ENCODE measurements at regions not wholly inside any gene's neighbourhood (a gene's known extent, or its start where the extent isn't known, plus 50 kb on each side); places are given as distances from the start of the nearest gene placed in this dataset.

DNA sequence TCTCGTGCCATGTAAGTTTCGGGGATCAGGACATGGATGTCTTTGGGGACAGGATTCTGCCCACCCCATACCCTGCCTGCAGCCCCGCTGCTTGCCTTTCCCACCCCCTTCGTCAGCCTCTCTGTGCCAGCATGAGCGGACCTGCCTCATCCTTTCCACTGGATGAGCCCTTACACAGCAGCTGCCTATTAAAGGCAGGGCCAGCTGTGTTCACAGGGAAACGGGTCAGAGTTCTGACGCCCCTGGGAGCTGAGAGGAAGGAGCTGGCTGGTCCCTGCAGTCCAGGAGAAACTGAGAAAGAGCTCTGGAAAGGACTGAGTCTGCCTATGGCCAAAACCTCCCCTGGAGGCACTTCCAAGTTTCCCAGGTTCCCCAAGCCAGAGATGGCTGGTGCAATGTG is 83.5 kb upstream of the NCOR2 start:
- Histone ChIP-seq H3K36me3 (ENCODE audit: control insufficient read depth in 4 of 4, insufficient read depth in 3 of 4, low read depth in 1 of 4, low read length in 3 of 4) (no peaks in the 10 kb centered on the region), H3K9me3 (ENCODE audit: control insufficient read depth in 4 of 4, low read length in 3 of 4) (peaks cover 0 to 8% (median 0%) of the 10 kb centered on the region in 4 donors), H3K27ac (ENCODE audit: low read depth in 1 of 2, low read length in 2 of 2) (no peak overlapping the region), H3K4me3 (ENCODE audit: low read depth in 1 of 3, low read length in 3 of 3) (no peak overlapping the region), H3K27me3 (ENCODE audit: control insufficient read depth in 4 of 4, insufficient read depth in 4 of 4, low read length in 3 of 4) (no peaks in the 10 kb centered on the region), H3K4me1 (ENCODE audit: control insufficient read depth in 4 of 4, insufficient read depth in 4 of 4, low read length in 3 of 4) (peaks cover 2 to 29% (median 13%) of the 10 kb centered on the region in 4 donors), H3K9ac (ENCODE audit: low read depth in 1 of 2, low read length in 2 of 2) (no peak overlapping the region)
- WGBS, result 93% methylated on average over 7 of the region's 7 CpGs
- DNase-seq (ENCODE audit: low spot score), result no peak
- TF ChIP-seq, protein P1, sequence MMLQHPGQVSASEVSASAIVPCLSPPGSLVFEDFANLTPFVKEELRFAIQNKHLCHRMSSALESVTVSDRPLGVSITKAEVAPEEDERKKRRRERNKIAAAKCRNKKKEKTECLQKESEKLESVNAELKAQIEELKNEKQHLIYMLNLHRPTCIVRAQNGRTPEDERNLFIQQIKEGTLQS (IDR thresholded peaks at IDR 0.05), result no peak
- TF ChIP-seq FOXA1 (IDR thresholded peaks at IDR 0.05), result no peak
- TF ChIP-seq, protein P2, sequence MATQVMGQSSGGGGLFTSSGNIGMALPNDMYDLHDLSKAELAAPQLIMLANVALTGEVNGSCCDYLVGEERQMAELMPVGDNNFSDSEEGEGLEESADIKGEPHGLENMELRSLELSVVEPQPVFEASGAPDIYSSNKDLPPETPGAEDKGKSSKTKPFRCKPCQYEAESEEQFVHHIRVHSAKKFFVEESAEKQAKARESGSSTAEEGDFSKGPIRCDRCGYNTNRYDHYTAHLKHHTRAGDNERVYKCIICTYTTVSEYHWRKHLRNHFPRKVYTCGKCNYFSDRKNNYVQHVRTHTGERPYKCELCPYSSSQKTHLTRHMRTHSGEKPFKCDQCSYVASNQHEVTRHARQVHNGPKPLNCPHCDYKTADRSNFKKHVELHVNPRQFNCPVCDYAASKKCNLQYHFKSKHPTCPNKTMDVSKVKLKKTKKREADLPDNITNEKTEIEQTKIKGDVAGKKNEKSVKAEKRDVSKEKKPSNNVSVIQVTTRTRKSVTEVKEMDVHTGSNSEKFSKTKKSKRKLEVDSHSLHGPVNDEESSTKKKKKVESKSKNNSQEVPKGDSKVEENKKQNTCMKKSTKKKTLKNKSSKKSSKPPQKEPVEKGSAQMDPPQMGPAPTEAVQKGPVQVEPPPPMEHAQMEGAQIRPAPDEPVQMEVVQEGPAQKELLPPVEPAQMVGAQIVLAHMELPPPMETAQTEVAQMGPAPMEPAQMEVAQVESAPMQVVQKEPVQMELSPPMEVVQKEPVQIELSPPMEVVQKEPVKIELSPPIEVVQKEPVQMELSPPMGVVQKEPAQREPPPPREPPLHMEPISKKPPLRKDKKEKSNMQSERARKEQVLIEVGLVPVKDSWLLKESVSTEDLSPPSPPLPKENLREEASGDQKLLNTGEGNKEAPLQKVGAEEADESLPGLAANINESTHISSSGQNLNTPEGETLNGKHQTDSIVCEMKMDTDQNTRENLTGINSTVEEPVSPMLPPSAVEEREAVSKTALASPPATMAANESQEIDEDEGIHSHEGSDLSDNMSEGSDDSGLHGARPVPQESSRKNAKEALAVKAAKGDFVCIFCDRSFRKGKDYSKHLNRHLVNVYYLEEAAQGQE (IDR thresholded peaks at IDR 0.05), result no peak
- no peak for TF ChIP-seq YY1 (IDR thresholded peaks at IDR 0.05)
- no peak for TF ChIP-seq EGR1 (IDR thresholded peaks at IDR 0.05; ENCODE audit: low read depth in 2 of 2)
- TF ChIP-seq HNF4G (IDR thresholded peaks at IDR 0.05), result no peak
- TF ChIP-seq, protein P3, sequence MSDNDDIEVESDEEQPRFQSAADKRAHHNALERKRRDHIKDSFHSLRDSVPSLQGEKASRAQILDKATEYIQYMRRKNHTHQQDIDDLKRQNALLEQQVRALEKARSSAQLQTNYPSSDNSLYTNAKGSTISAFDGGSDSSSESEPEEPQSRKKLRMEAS (IDR thresholded peaks at IDR 0.05), result no peak
- TF ChIP-seq HNF4A (conservative IDR thresholded peaks at IDR 0.05), result no peak

DNA sequence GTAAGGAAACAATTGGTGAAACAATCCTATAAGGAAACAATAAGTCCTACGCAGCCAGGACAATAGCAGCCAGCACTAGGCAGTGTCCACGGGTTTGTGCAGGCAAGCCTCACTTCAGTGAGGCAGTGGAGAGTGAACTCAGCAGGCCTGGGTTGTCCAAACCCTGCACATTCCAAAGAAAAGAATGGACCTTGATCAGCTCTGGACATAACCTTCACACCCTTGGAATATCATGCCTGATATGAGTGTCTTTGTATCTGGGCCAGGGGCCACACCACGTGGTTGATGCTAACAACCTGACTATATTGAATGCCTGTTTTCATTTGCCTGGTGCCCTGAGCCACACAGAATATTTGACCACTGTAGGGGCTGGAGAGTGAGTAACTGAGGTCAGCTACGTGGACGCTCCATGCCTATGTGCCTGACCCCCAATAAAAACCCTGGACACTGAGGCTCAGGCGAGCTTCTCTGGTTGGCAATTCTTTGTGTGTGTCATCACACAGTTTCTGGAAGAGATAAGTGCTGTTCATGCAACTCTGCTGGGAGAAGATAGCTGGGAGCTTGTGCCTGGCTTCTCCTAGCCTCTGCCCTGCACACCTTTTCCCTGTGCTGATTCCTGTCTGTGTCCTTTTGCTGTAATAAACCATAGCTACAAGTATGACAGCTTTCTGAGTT is 81.4 kb upstream of the NCOR2 start:
- DNase-seq (ENCODE audit: low spot score), result no peak
- Histone ChIP-seq H3K27me3 (ENCODE audit: control insufficient read depth in 4 of 4, insufficient read depth in 4 of 4, low read length in 3 of 4) (no peaks in the 10 kb centered on the region), H3K27ac (ENCODE audit: low read depth in 1 of 2, low read length in 2 of 2) (peak overlapping the region in 1 of 2 donors; percentile 42), H3K9ac (ENCODE audit: low read depth in 1 of 2, low read length in 2 of 2) (no peak overlapping the region), H3K4me1 (ENCODE audit: control insufficient read depth in 4 of 4, insufficient read depth in 4 of 4, low read length in 3 of 4) (peaks cover 0 to 13% (median 7%) of the 10 kb centered on the region in 4 donors), H3K4me3 (ENCODE audit: low read depth in 1 of 3, low read length in 3 of 3) (no peak overlapping the region), H3K36me3 (ENCODE audit: control insufficient read depth in 4 of 4, insufficient read depth in 3 of 4, low read depth in 1 of 4, low read length in 3 of 4) (no peaks in the 10 kb centered on the region), H3K9me3 (ENCODE audit: control insufficient read depth in 4 of 4, low read length in 3 of 4) (peaks cover 0 to 8% (median 0%) of the 10 kb centered on the region in 4 donors)
- TF ChIP-seq EGR1 (IDR thresholded peaks at IDR 0.05; ENCODE audit: low read depth in 2 of 2) (no peak), JUND (IDR thresholded peaks at IDR 0.05) (no peak), YY1 (IDR thresholded peaks at IDR 0.05) (no peak), GABPA (IDR thresholded peaks at IDR 0.05 in 1 of 2, conservative IDR thresholded peaks at IDR 0.05 in 1 of 2) (no peak), SP1 (IDR thresholded peaks at IDR 0.05) (peak; percentile 30), FOXA2 (IDR thresholded peaks at IDR 0.05) (no peak), NR2F2 (IDR thresholded peaks at IDR 0.05) (no peak), HNF4A (conservative IDR thresholded peaks at IDR 0.05) (peak; percentile 52 to 62), TAF1 (conservative IDR thresholded peaks at IDR 0.05) (no peak), RAD21 (IDR thresholded peaks at IDR 0.05) (peak in 1 of 2 donors; percentile 4), HNF4G (IDR thresholded peaks at IDR 0.05) (no peak), RXRA (IDR thresholded peaks at IDR 0.05) (peak; percentile 38 to 56), FOXA1 (IDR thresholded peaks at IDR 0.05) (no peak)
- TF ChIP-seq, protein P2 (IDR thresholded peaks at IDR 0.05), result no peak
- TF ChIP-seq, protein P1 (IDR thresholded peaks at IDR 0.05), result no peak
- TF ChIP-seq, protein P4, sequence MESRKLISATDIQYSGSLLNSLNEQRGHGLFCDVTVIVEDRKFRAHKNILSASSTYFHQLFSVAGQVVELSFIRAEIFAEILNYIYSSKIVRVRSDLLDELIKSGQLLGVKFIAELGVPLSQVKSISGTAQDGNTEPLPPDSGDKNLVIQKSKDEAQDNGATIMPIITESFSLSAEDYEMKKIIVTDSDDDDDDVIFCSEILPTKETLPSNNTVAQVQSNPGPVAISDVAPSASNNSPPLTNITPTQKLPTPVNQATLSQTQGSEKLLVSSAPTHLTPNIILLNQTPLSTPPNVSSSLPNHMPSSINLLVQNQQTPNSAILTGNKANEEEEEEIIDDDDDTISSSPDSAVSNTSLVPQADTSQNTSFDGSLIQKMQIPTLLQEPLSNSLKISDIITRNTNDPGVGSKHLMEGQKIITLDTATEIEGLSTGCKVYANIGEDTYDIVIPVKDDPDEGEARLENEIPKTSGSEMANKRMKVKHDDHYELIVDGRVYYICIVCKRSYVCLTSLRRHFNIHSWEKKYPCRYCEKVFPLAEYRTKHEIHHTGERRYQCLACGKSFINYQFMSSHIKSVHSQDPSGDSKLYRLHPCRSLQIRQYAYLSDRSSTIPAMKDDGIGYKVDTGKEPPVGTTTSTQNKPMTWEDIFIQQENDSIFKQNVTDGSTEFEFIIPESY (IDR thresholded peaks at IDR 0.05), result no peak
- TF ChIP-seq, protein P3 (IDR thresholded peaks at IDR 0.05), result no peak
- TF ChIP-seq, protein P5, sequence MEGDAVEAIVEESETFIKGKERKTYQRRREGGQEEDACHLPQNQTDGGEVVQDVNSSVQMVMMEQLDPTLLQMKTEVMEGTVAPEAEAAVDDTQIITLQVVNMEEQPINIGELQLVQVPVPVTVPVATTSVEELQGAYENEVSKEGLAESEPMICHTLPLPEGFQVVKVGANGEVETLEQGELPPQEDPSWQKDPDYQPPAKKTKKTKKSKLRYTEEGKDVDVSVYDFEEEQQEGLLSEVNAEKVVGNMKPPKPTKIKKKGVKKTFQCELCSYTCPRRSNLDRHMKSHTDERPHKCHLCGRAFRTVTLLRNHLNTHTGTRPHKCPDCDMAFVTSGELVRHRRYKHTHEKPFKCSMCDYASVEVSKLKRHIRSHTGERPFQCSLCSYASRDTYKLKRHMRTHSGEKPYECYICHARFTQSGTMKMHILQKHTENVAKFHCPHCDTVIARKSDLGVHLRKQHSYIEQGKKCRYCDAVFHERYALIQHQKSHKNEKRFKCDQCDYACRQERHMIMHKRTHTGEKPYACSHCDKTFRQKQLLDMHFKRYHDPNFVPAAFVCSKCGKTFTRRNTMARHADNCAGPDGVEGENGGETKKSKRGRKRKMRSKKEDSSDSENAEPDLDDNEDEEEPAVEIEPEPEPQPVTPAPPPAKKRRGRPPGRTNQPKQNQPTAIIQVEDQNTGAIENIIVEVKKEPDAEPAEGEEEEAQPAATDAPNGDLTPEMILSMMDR (IDR thresholded peaks at IDR 0.05; ENCODE audit: low read depth, low read length, missing input control), result no peak
- WGBS, result 47% methylated on average over 6 of the region's 6 CpGs

Data from liver (tissue), 8 donors.